ENCODE measurements at regions not wholly inside any gene's neighbourhood (a gene's known extent, or its start where the extent isn't known, plus 50 kb on each side); places are given as distances from the start of the nearest gene placed in this dataset.

GRCh38 chr6:40929176-40929575 lies 109.8 kb downstream of the UNC5CL start:
- 76 to 86% methylated on average over 3 of the region's 3 CpGs for WGBS, 2 donors
- Histone ChIP-seq H3K9me3 (no peaks in the 10 kb centered on the region), H3K27ac (no peak overlapping the region), H3K27me3 (no peaks in the 10 kb centered on the region), H3K4me1 (no peaks in the 10 kb centered on the region), H3K4me3 (no peak overlapping the region), H3K36me3 (no peaks in the 10 kb centered on the region)
- TF ChIP-seq EP300 (IDR thresholded peaks at IDR 0.05) (no peak), POLR2AphosphoS5 (IDR thresholded peaks at IDR 0.05) (no peak), POLR2A (IDR thresholded peaks at IDR 0.05) (no peak), CTCF (IDR thresholded peaks at IDR 0.05) (no peak)
- ATAC-seq (ENCODE audit: low FRiP score in 2 of 2), result no peak
- DNase-seq, result no peak

GRCh38 chr6:40928763-40929162 lies 110.3 kb downstream of the UNC5CL start:
- 95 to 96% methylated on average over 3 of the region's 3 CpGs for WGBS, 2 donors
- no peak for TF ChIP-seq CTCF (IDR thresholded peaks at IDR 0.05)
- no peak for TF ChIP-seq EP300 (IDR thresholded peaks at IDR 0.05)
- TF ChIP-seq POLR2A (IDR thresholded peaks at IDR 0.05), result no peak
- TF ChIP-seq POLR2AphosphoS5 (IDR thresholded peaks at IDR 0.05), result no peak
- H3K27ac ChIP-seq, result no peak overlapping the region
- no peaks in the 10 kb centered on the region for H3K4me1 ChIP-seq
- no peak overlapping the region for H3K4me3 ChIP-seq
- H3K36me3 ChIP-seq, result no peaks in the 10 kb centered on the region
- DNase-seq (no peak), ATAC-seq (ENCODE audit: low FRiP score in 2 of 2) (no peak)
- no peaks in the 10 kb centered on the region for H3K27me3 ChIP-seq
- no peaks in the 10 kb centered on the region for H3K9me3 ChIP-seq

GRCh38 chr6:40928307-40928706 lies 110.7 kb downstream of the UNC5CL start:
- H3K4me1 ChIP-seq, result no peaks in the 10 kb centered on the region
- no peaks in the 10 kb centered on the region for H3K36me3 ChIP-seq
- no peak overlapping the region for H3K27ac ChIP-seq
- ATAC-seq (ENCODE audit: low FRiP score in 2 of 2) (no peak), DNase-seq (no peak)
- 85 to 90% methylated on average over 1 of the region's 1 CpG for WGBS, 2 donors
- H3K9me3 ChIP-seq, result no peaks in the 10 kb centered on the region
- TF ChIP-seq EP300 (IDR thresholded peaks at IDR 0.05), result no peak
- TF ChIP-seq POLR2A (IDR thresholded peaks at IDR 0.05), result no peak
- TF ChIP-seq POLR2AphosphoS5 (IDR thresholded peaks at IDR 0.05), result no peak
- TF ChIP-seq CTCF (IDR thresholded peaks at IDR 0.05), result no peak
- no peak overlapping the region for H3K4me3 ChIP-seq
- H3K27me3 ChIP-seq, result no peaks in the 10 kb centered on the region

- no peaks in the 10 kb centered on the region for H3K4me1 ChIP-seq
- H3K27me3 ChIP-seq, result no peaks in the 10 kb centered on the region
- H3K27ac ChIP-seq, result no peak overlapping the region
- 53 to 56% methylated on average over 1 of the region's 1 CpG for WGBS, 2 donors
- H3K4me3 ChIP-seq, result no peak overlapping the region
- H3K9me3 ChIP-seq, result no peaks in the 10 kb centered on the region
- TF ChIP-seq EP300 (IDR thresholded peaks at IDR 0.05) (no peak), POLR2AphosphoS5 (IDR thresholded peaks at IDR 0.05) (no peak), POLR2A (IDR thresholded peaks at IDR 0.05) (no peak), CTCF (IDR thresholded peaks at IDR 0.05) (no peak)
- no peak for DNase-seq
- no peak for ATAC-seq (ENCODE audit: low FRiP score in 2 of 2)
- H3K36me3 ChIP-seq, result no peaks in the 10 kb centered on the region
These were observed 113.7 kb downstream of the UNC5CL start for GRCh38 chr6:40925341-40925740.

- no peak for DNase-seq
- WGBS, 2 donors, result 75 to 84% methylated on average over 7 of the region's 7 CpGs
- ATAC-seq (ENCODE audit: low FRiP score in 2 of 2), result no peak
These were observed 114.2 kb downstream of the UNC5CL start for GRCh38 chr6:40924839-40925238.

More at GRCh38 chr6:40924839-40925238, 114.2 kb downstream of the UNC5CL start:
- no peak overlapping the region for H3K4me3 ChIP-seq
- H3K4me1 ChIP-seq, result no peaks in the 10 kb centered on the region
- H3K27me3 ChIP-seq, result no peaks in the 10 kb centered on the region
- no peak for TF ChIP-seq EP300 (IDR thresholded peaks at IDR 0.05)
- no peak for TF ChIP-seq POLR2A (IDR thresholded peaks at IDR 0.05)
- no peak for TF ChIP-seq CTCF (IDR thresholded peaks at IDR 0.05)
- TF ChIP-seq POLR2AphosphoS5 (IDR thresholded peaks at IDR 0.05), result no peak
- H3K9me3 ChIP-seq, result no peaks in the 10 kb centered on the region
- H3K36me3 ChIP-seq, result no peaks in the 10 kb centered on the region
- no peak overlapping the region for H3K27ac ChIP-seq
